ENCODE measurements at regions not wholly inside any gene's neighbourhood (a gene's known extent, or its start where the extent isn't known, plus 50 kb on each side); places are given as distances from the start of the nearest gene placed in this dataset.
"Not testable (repeated sequence)": the region's sequence is repeated elsewhere in the genome, so short reads cannot be mapped to it uniquely, and the experiment has no call there.

- Mint-ChIP-seq H3K27ac (no peak overlapping the region), H3K9me3 (no peaks in the 10 kb centered on the region), H3K36me3 (ENCODE audit: low read depth) (no peaks in the 10 kb centered on the region), H3K4me3 (no peak overlapping the region), H3K27me3 (peaks cover 11% of the 10 kb centered on the region), H3K4me1 (no peaks in the 10 kb centered on the region)
- no peak for ATAC-seq (replicated peaks)
These were observed 282.4 kb upstream of the DYNLRB2 start for GRCh38 chr16:80258407-80258806.

DNA sequence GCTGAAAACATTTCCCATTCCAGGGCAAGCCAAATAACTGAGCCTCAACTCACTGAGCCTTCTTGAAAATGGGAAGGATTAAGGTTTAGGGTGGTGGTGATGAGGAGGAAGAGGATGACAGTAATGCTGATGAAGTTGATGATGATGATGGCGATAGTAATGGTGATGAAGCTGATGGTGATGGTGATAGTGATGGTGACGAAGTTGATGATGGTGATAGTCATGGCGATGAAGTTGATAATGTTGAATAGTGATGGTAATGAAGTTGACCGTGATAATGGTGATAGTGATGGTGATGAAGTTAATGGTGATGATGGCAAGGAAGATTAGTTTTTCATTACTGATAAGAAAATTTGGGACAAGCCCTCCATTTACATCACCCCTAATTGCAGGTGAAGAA, 285.8 kb upstream of the DYNLRB2 start:
- H3K36me3 Mint-ChIP-seq (ENCODE audit: low read depth): no peaks in the 10 kb centered on the region
- no peak for ATAC-seq (replicated peaks)
- H3K9me3 Mint-ChIP-seq: no peaks in the 10 kb centered on the region
- no peaks in the 10 kb centered on the region for H3K4me1 Mint-ChIP-seq
- H3K4me3 Mint-ChIP-seq: no peak overlapping the region
- H3K27me3 Mint-ChIP-seq: peaks cover 18% of the 10 kb centered on the region
- H3K27ac Mint-ChIP-seq: no peak overlapping the region

GRCh38 chr16:80253741-80254140, 287.1 kb upstream of the DYNLRB2 start:
- H3K4me1 Mint-ChIP-seq: no peaks in the 10 kb centered on the region
- H3K9me3 Mint-ChIP-seq: no peaks in the 10 kb centered on the region
- H3K36me3 Mint-ChIP-seq (ENCODE audit: low read depth): no peaks in the 10 kb centered on the region
- H3K4me3 Mint-ChIP-seq: no peak overlapping the region
- H3K27me3 Mint-ChIP-seq: peaks cover 19% of the 10 kb centered on the region
- ATAC-seq (replicated peaks): no peak
- no peak overlapping the region for H3K27ac Mint-ChIP-seq

GRCh38 chr16:80250381-80250780, 290.4 kb upstream of the DYNLRB2 start:
- Mint-ChIP-seq H3K27ac (no peak overlapping the region), H3K4me1 (no peaks in the 10 kb centered on the region), H3K27me3 (peaks cover 22% of the 10 kb centered on the region), H3K4me3 (no peak overlapping the region), H3K9me3 (no peaks in the 10 kb centered on the region), H3K36me3 (ENCODE audit: low read depth) (no peaks in the 10 kb centered on the region)
- no peak for ATAC-seq (replicated peaks)

DNA sequence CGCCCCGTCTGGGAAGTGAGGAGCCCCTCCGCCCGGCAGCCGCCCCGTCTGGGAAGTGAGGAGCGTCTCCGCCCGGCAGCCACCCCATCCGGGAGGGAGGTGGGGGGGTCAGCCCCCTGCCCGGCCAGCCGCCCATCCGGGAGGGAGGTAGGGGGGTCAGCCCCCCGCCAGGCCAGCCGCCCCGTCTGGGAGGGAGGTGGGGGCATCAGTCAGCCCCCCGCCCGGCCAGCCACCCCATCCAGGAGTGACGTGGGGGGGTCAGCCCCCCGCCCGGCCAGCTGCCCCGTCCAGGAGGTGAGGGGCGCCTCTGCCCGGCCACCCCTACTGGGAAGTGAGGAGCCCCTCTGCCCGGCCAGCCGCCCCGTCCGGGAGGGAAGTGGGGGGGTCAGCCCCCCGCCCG, 297.5 kb upstream of the DYNLRB2 start:
- not testable (repeated sequence) for ATAC-seq (replicated peaks); H3K27ac Mint-ChIP-seq; H3K4me1 Mint-ChIP-seq; H3K9me3 Mint-ChIP-seq; H3K27me3 Mint-ChIP-seq; H3K36me3 Mint-ChIP-seq (ENCODE audit: low read depth); H3K4me3 Mint-ChIP-seq

DNA sequence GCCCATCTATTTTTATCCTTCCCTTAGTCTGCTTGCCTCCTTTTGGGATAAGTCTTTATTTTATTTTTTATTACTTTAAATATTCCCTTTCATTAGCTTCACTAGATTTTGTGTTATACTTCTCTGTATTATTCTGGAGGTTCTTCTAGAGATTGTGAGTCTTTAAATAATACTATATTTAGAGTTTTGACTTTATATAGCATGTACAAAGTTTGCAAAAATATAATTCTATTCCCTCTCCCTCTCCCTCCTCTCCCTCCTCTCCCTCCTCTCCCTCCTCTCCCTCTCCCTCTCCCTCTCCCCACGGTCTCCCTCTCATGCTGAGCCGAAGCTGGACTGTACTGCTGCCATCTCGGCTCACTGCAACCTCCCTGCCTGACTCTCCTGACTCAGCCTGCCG, 298.5 kb upstream of the DYNLRB2 start:
- not testable (repeated sequence) for H3K36me3 Mint-ChIP-seq (ENCODE audit: low read depth); H3K9me3 Mint-ChIP-seq; H3K27me3 Mint-ChIP-seq; H3K4me3 Mint-ChIP-seq; H3K4me1 Mint-ChIP-seq; ATAC-seq (replicated peaks); H3K27ac Mint-ChIP-seq

DNA sequence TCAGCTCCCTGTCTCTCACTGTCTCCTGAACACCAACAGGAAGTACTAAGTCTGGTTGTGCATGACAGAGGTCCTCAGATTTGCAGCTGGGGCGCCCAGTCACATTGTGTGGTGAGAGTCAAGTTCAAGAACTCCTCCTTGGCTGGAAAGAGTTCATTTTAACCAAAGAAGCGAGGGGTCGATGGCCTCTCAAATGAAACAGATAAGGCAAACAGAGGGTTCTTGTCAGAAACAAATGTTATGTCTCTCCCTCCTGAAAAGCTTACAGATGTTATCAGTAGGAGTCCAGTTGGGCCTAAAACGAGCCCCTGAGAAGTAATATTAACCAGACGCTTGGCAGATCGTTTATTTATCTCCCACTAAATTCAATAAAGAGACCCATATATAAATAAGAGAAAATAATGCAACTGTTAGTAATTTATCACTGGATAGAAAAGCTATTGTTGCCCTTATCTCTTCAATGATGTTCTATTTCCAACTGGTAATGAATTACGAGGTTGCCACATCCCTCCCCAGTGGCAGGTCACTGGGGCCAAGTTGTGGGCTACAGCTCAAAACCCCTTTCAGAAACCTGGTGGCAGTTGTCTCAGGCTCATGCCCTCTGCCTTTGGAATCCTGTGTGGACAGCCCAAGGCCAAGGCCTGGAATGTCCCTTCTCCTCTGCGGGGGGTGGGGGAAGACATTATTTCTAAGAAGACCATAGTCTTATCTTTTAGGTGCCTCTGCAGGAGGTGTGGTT, 307.5 kb upstream of the DYNLRB2 start:
- no peaks in the 10 kb centered on the region for H3K9me3 Mint-ChIP-seq
- H3K4me1 Mint-ChIP-seq: peaks cover 6% of the 10 kb centered on the region
- H3K27me3 Mint-ChIP-seq: peaks cover 5% of the 10 kb centered on the region
- no peaks in the 10 kb centered on the region for H3K36me3 Mint-ChIP-seq (ENCODE audit: low read depth)
- H3K4me3 Mint-ChIP-seq: no peak overlapping the region
- no peak overlapping the region for H3K27ac Mint-ChIP-seq
- ATAC-seq (replicated peaks): no peak

GRCh38 chr16:80231888-80232287, 308.9 kb upstream of the DYNLRB2 start:
- Mint-ChIP-seq H3K4me3 (peak overlapping the region; percentile 38), H3K4me1 (peaks cover 6% of the 10 kb centered on the region), H3K9me3 (peaks cover under 1% of the 10 kb centered on the region), H3K27ac (peak overlapping the region; percentile 79), H3K27me3 (peaks cover 5% of the 10 kb centered on the region), H3K36me3 (ENCODE audit: low read depth) (no peaks in the 10 kb centered on the region)
- ATAC-seq (replicated peaks): peak; percentile 99

GRCh38 chr16:80231121-80231520, 309.7 kb upstream of the DYNLRB2 start:
- Mint-ChIP-seq H3K4me1 (peaks cover 6% of the 10 kb centered on the region), H3K9me3 (peaks cover 9% of the 10 kb centered on the region), H3K36me3 (ENCODE audit: low read depth) (no peaks in the 10 kb centered on the region), H3K27ac (peak overlapping the region; percentile 79), H3K4me3 (peak overlapping the region; percentile 38), H3K27me3 (peaks cover 7% of the 10 kb centered on the region)
- ATAC-seq (replicated peaks): no peak

- H3K9me3 Mint-ChIP-seq: peaks cover 10% of the 10 kb centered on the region
- H3K27me3 Mint-ChIP-seq: peaks cover 9% of the 10 kb centered on the region
- H3K4me1 Mint-ChIP-seq: peaks cover 6% of the 10 kb centered on the region
- H3K4me3 Mint-ChIP-seq: no peak overlapping the region
- H3K36me3 Mint-ChIP-seq (ENCODE audit: low read depth): no peaks in the 10 kb centered on the region
- no peak overlapping the region for H3K27ac Mint-ChIP-seq
- no peak for ATAC-seq (replicated peaks)
These were observed 310.3 kb upstream of the DYNLRB2 start for GRCh38 chr16:80230328-80231120.

DNA sequence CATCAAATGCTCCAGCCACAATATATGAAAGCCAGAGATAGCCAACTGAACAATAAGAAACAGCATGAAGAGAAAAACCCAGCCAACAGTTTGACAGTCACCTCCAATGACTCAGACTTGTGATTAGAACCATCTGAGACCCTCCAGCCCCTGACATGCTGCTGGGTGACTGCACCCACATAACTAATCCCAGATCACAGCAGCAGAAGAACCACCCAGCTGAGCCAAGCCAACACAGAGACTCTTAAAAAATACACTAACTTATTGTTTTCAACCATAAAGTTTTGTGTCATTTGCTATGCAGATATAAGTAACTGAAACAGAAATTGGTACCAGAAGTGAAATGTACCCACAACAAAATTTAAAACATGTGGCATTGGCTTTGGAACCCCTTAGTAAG, 314.3 kb upstream of the DYNLRB2 start:
- no peaks in the 10 kb centered on the region for H3K36me3 Mint-ChIP-seq (ENCODE audit: low read depth)
- ATAC-seq (replicated peaks): no peak
- peaks cover 17% of the 10 kb centered on the region for H3K9me3 Mint-ChIP-seq
- peaks cover 17% of the 10 kb centered on the region for H3K27me3 Mint-ChIP-seq
- no peak overlapping the region for H3K27ac Mint-ChIP-seq
- H3K4me3 Mint-ChIP-seq: no peak overlapping the region
- no peaks in the 10 kb centered on the region for H3K4me1 Mint-ChIP-seq

GRCh38 chr16:80210787-80211186, 330.0 kb upstream of the DYNLRB2 start:
- no peak overlapping the region for H3K4me3 Mint-ChIP-seq
- H3K27ac Mint-ChIP-seq: no peak overlapping the region
- H3K9me3 Mint-ChIP-seq: peaks cover 4% of the 10 kb centered on the region
- no peaks in the 10 kb centered on the region for H3K4me1 Mint-ChIP-seq
- peaks cover 27% of the 10 kb centered on the region for H3K27me3 Mint-ChIP-seq
- H3K36me3 Mint-ChIP-seq (ENCODE audit: low read depth): no peaks in the 10 kb centered on the region
- no peak for ATAC-seq (replicated peaks)

DNA sequence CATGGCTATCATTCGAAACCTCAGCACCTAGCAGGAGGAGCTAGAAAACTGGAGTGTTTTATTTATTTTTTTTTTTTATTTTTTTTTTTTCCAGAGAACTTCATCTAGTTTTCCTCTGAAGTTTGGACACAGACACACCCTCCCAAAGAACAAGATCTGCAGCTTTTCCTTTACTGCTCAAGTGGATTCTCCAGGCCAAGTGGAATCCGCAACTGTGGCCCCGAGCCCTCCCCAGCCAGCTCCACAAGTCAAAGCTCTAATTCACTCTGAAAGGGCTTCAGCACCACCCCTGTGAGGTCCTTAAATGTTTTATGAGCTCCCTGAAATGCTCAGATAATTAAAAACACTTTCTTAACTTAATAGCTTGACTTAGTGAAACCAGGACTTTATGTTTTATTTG, 332.1 kb upstream of the DYNLRB2 start:
- Mint-ChIP-seq H3K4me3 (no peak overlapping the region), H3K27me3 (peaks cover 31% of the 10 kb centered on the region), H3K27ac (no peak overlapping the region), H3K4me1 (no peaks in the 10 kb centered on the region), H3K36me3 (ENCODE audit: low read depth) (no peaks in the 10 kb centered on the region), H3K9me3 (peaks cover 4% of the 10 kb centered on the region)
- no peak for ATAC-seq (replicated peaks)

GRCh38 chr16:80208015-80208414, 332.8 kb upstream of the DYNLRB2 start:
- no peak for ATAC-seq (replicated peaks)
- Mint-ChIP-seq H3K27ac (no peak overlapping the region), H3K4me1 (no peaks in the 10 kb centered on the region), H3K27me3 (peaks cover 28% of the 10 kb centered on the region), H3K4me3 (no peak overlapping the region), H3K9me3 (no peaks in the 10 kb centered on the region), H3K36me3 (ENCODE audit: low read depth) (no peaks in the 10 kb centered on the region)

DNA sequence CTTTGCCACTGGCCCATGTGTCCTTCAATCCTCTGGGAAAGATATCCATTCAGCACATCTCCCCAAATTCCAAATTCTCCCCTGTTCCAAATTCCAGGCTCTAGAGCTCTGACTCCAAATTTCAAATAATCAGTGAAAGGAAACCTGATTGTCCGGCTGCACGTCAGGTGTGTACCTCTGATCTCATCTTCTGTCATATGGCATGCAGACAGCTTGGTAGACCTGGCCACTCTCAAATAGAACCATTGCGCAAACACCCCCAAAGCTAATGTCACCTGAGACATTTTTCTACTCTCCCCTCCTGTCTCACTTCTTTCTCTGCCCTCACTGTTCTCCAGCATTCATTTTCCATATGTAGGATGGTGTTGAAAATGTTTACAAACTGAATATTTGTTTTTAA, 337.0 kb upstream of the DYNLRB2 start:
- ATAC-seq (replicated peaks): no peak
- no peak overlapping the region for H3K27ac Mint-ChIP-seq
- H3K27me3 Mint-ChIP-seq: peaks cover 43% of the 10 kb centered on the region
- H3K4me3 Mint-ChIP-seq: no peak overlapping the region
- no peaks in the 10 kb centered on the region for H3K36me3 Mint-ChIP-seq (ENCODE audit: low read depth)
- H3K9me3 Mint-ChIP-seq: no peaks in the 10 kb centered on the region
- no peaks in the 10 kb centered on the region for H3K4me1 Mint-ChIP-seq
